Caco-2 (cell line): ENCODE measurements at regions not wholly inside any gene's neighbourhood (a gene's known extent, or its start where the extent isn't known, plus 50 kb on each side); places are given as distances from the start of the nearest gene placed in this dataset.

Experiments used
- BruUV-seq: library from RNA; stranded (reverse); fragments of 400-500 nt; replicated peaks from 2 replicates; lab custom pipeline; 2021; lab: Mats Ljungman, UMichigan
- CTCF ChIA-PET: fragments of 300-600 bp; sonication (Branson Sonifier 250); formaldehyde crosslinking; loops from one replicate; lab custom pipeline; 2022; ENCODE audit warnings: antibody characterized with exemption; lab: Charles Lee
- POLR2A ChIA-PET: fragments of 300-600 bp; sonication (Branson Sonifier 250); formaldehyde crosslinking; loops from one replicate; lab custom pipeline; 2022; ENCODE audit warnings: antibody characterized with exemption; lab: Charles Lee
- DNase-seq, 2 experiments: peaks; one replicate each; pipeline versions ENCODE4 v3.0.0 to v3.0.0-alpha.2; 2020 to 2022
- H3K27me3 ChIP-seq: replicated peaks from 2 replicates; pipeline ENCODE4 v1.6.0; 2011; ENCODE audit warnings: low read length; ENCODE audit not compliant: control insufficient read depth, insufficient read depth
- H3K36me3 ChIP-seq: 2 replicates; pipeline ENCODE4 v1.5.1; 2011; ENCODE audit warnings: low read length; ENCODE audit not compliant: control insufficient read depth, insufficient read depth
- H3K4me1 ChIP-seq: fragments of 250-450 bp; sonication (Bioruptor Pico); 2 replicates; pipeline ENCODE4 v1.5.1; 2020; ENCODE audit warnings: mild to moderate bottlenecking
- H3K4me3 ChIP-seq: 2 replicates; pipeline ENCODE4 v1.5.1; 2011; ENCODE audit warnings: low read depth, mild to moderate bottlenecking, control low read depth, low read length
- H3K9me3 ChIP-seq: fragments of 250-450 bp; sonication (Bioruptor Pico); 2 replicates; pipeline ENCODE4 v1.5.1; 2020; ENCODE audit warnings: mild to moderate bottlenecking, moderate library complexity
- H3K27ac Mint-ChIP-seq: one replicate; pipeline ENCODE4 v1.8.0; 2022; ENCODE audit warnings: mixed read lengths; ENCODE audit not compliant: unreplicated experiment
- H3K27me3 Mint-ChIP-seq: one replicate; pipeline ENCODE4 v1.8.0; 2022; ENCODE audit warnings: mixed read lengths; ENCODE audit not compliant: insufficient read depth, unreplicated experiment
- H3K36me3 Mint-ChIP-seq: one replicate; pipeline ENCODE4 v1.8.0; 2022; ENCODE audit warnings: mild to moderate bottlenecking, mixed read lengths; ENCODE audit not compliant: insufficient read depth, unreplicated experiment
- H3K4me1 Mint-ChIP-seq: one replicate; pipeline ENCODE4 v1.8.0; 2022; ENCODE audit warnings: low read depth, mixed read lengths; ENCODE audit not compliant: unreplicated experiment
- H3K4me3 Mint-ChIP-seq: one replicate; pipeline ENCODE4 v1.8.0; 2022; ENCODE audit warnings: mild to moderate bottlenecking, moderate library complexity, mixed read lengths; ENCODE audit not compliant: unreplicated experiment
- H3K9me3 Mint-ChIP-seq: one replicate; pipeline ENCODE4 v1.8.0; 2022; ENCODE audit warnings: mixed read lengths; ENCODE audit not compliant: unreplicated experiment
- intact Hi-C: fragments of 100-400 bp; cut with micrococcal nuclease; formaldehyde crosslinking; loops from one replicate; pipeline ENCODE4 v1.10.0; 2022; ENCODE audit not compliant: unreplicated experiment
- TF ChIP-seq, protein P1 (sequence below), 2 experiments: fragments of 200-600 bp in 1 of 2; IDR thresholded peaks; 1 replicate in 1 of 2; 2 replicates in 1 of 2; pipeline versions ENCODE4 v1.5.1 to v1.8.0; 2011 to 2022; ENCODE audit warnings: antibody characterized with exemption in 1 of 2, control low read depth in 1 of 2, inconsistent platforms in 1 of 2, low read depth in 1 of 2, low read length in 1 of 2, mild to moderate bottlenecking in 1 of 2, moderate library complexity in 1 of 2; ENCODE audit not compliant: insufficient read depth in 1 of 2, severe bottlenecking in 1 of 2, unreplicated experiment in 1 of 2

DNA sequence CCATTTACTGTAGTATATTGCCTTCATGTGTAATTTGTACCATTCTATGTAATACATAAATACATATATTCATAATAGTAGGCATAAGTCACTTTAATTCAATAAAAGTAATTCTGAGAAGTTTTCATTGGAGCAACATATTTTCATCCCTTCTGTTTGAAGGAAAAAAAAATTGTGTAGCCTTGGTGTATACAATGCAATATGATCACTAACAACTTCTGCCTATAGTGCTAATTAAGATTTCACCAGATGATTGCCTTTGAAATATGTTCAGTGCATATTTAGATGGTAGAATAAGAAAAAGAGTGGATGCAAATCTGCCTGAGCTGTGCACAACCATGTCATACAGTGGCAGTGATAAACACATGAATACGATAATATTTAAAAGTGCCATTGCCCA, 996.8 kb downstream of the EFNA5 start:
- Mint-ChIP-seq H3K27ac (no peak overlapping the region), H3K9me3 (no peaks in the 10 kb centered on the region), H3K27me3 (no peaks in the 10 kb centered on the region), H3K36me3 (no peaks in the 10 kb centered on the region), H3K4me1 (no peaks in the 10 kb centered on the region), H3K4me3 (no peak overlapping the region)
- no peaks in the 10 kb centered on the region for H3K4me1 ChIP-seq
- H3K27me3 ChIP-seq = no peaks in the 10 kb centered on the region
- H3K9me3 ChIP-seq = no peaks in the 10 kb centered on the region
- TF ChIP-seq, protein P1, sequence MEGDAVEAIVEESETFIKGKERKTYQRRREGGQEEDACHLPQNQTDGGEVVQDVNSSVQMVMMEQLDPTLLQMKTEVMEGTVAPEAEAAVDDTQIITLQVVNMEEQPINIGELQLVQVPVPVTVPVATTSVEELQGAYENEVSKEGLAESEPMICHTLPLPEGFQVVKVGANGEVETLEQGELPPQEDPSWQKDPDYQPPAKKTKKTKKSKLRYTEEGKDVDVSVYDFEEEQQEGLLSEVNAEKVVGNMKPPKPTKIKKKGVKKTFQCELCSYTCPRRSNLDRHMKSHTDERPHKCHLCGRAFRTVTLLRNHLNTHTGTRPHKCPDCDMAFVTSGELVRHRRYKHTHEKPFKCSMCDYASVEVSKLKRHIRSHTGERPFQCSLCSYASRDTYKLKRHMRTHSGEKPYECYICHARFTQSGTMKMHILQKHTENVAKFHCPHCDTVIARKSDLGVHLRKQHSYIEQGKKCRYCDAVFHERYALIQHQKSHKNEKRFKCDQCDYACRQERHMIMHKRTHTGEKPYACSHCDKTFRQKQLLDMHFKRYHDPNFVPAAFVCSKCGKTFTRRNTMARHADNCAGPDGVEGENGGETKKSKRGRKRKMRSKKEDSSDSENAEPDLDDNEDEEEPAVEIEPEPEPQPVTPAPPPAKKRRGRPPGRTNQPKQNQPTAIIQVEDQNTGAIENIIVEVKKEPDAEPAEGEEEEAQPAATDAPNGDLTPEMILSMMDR (IDR thresholded peaks at IDR 0.05; ENCODE audit: insufficient read depth in 1 of 2, low read depth in 1 of 2, low read length in 1 of 2, severe bottlenecking in 1 of 2, unreplicated experiment in 1 of 2) = no peak
- POLR2A ChIA-PET = no interaction called here
- H3K4me3 ChIP-seq = no peak overlapping the region
- intact Hi-C loops = no loop called here
- no peak for DNase-seq
- H3K36me3 ChIP-seq = no peaks in the 10 kb centered on the region
- CTCF ChIA-PET = no interaction called here
- no TSS peak for BruUV-seq

DNA sequence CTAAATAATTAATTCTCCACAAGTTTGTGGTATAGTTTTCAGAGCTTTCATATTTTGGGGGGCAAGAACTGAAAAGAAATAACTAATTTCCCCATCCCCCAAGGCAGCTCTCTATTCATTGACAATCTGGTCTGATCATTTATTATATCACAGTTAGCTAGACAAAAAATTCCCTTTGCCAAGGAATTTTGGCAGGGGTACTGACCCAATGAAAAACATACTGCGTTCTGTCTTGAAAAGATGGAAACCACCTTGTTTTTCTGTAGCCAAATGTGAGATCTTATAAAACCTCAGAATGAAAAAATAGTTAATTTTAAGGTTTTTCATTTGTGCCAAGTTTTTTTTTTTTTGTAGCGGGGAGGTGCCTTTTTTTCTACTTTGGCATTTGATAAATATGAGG, 1008.9 kb downstream of the EFNA5 start:
- Mint-ChIP-seq H3K36me3 (no peaks in the 10 kb centered on the region), H3K4me3 (no peak overlapping the region), H3K9me3 (no peaks in the 10 kb centered on the region), H3K4me1 (no peaks in the 10 kb centered on the region), H3K27ac (no peak overlapping the region), H3K27me3 (peaks cover 3% of the 10 kb centered on the region)
- intact Hi-C loops = no loop called here
- DNase-seq = no peak
- CTCF ChIA-PET = no interaction called here
- TF ChIP-seq, protein P1 (IDR thresholded peaks at IDR 0.05; ENCODE audit: insufficient read depth in 1 of 2, low read depth in 1 of 2, low read length in 1 of 2, severe bottlenecking in 1 of 2, unreplicated experiment in 1 of 2) = no peak
- Histone ChIP-seq H3K36me3 (no peaks in the 10 kb centered on the region), H3K4me1 (no peaks in the 10 kb centered on the region), H3K27me3 (no peaks in the 10 kb centered on the region), H3K4me3 (no peak overlapping the region), H3K9me3 (no peaks in the 10 kb centered on the region)
- POLR2A ChIA-PET = no interaction called here
- BruUV-seq = no TSS peak

DNA sequence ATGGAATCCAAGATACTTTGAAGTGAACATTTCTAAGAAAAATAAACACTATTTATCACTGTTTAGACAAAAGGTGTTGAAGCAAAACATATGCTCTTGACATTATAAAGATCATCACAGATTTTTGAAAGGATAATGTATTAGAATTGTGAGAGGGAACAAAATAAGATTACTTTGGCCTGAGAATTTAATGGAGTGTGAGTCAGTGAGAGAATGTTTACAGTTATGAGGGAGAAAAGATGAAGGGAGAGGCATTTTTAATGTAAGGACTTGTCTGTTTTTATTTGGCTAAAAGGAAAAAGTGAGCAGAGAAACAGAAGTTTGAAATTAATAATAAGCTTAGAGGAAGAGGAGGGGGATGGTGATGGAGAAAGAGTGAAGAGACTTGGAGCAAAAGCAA, 1010.1 kb downstream of the EFNA5 start:
- Histone ChIP-seq H3K4me3 (no peak overlapping the region), H3K4me1 (no peaks in the 10 kb centered on the region), H3K9me3 (no peaks in the 10 kb centered on the region), H3K36me3 (no peaks in the 10 kb centered on the region), H3K27me3 (no peaks in the 10 kb centered on the region)
- no peak overlapping the region for H3K27ac Mint-ChIP-seq
- no peaks in the 10 kb centered on the region for H3K9me3 Mint-ChIP-seq
- BruUV-seq = no TSS peak
- no peaks in the 10 kb centered on the region for H3K4me1 Mint-ChIP-seq
- POLR2A ChIA-PET = no interaction called here
- no peaks in the 10 kb centered on the region for H3K36me3 Mint-ChIP-seq
- peaks cover 3% of the 10 kb centered on the region for H3K27me3 Mint-ChIP-seq
- CTCF ChIA-PET = no interaction called here
- TF ChIP-seq, protein P1 (IDR thresholded peaks at IDR 0.05; ENCODE audit: insufficient read depth in 1 of 2, low read depth in 1 of 2, low read length in 1 of 2, severe bottlenecking in 1 of 2, unreplicated experiment in 1 of 2) = no peak
- H3K4me3 Mint-ChIP-seq = no peak overlapping the region
- intact Hi-C loops = no loop called here
- no peak for DNase-seq
